ENCODE measurements at regions not wholly inside any gene's neighbourhood (a gene's known extent, or its start where the extent isn't known, plus 50 kb on each side); places are given as distances from the start of the nearest gene placed in this dataset.

GRCh38 chr3:6418485-6418884 is 442.4 kb upstream of the GRM7 start:
- no peaks in the 10 kb centered on the region for H3K9me1 ChIP-seq (replicated peaks; ENCODE audit: control insufficient read depth, extremely low read depth, insufficient read depth, low read length)
- no peak overlapping the region for H3K4me3 ChIP-seq (replicated peaks in 1 of 3; ENCODE audit: insufficient read depth in 1 of 3, low read depth in 1 of 3, low read length in 3 of 3)
- intact Hi-C loops (cut with micrococcal nuclease), result no loop called here
- CTCF ChIA-PET, result no interaction called here
- no peaks in the 10 kb centered on the region for H3K79me2 ChIP-seq (ENCODE audit: control insufficient read depth, insufficient read depth, low read length)
- DNase-seq (ENCODE audit: low read depth, low spot score) (no peak), FAIRE-seq (no peak)
- no peak overlapping the region for H2AFZ ChIP-seq (ENCODE audit: low read depth, low read length)
- TF ChIP-seq POLR2AphosphoS5 (IDR thresholded peaks at IDR 0.05; ENCODE audit: insufficient read depth, low read depth, low read length) (no peak), FOS (IDR thresholded peaks at IDR 0.05; ENCODE audit: borderline replicate concordance, insufficient read depth, low read length) (no peak), POLR2A (IDR thresholded peaks at IDR 0.05; ENCODE audit: low read depth, low read length) (no peak), JUN (IDR thresholded peaks at IDR 0.05; ENCODE audit: borderline replicate concordance, insufficient read depth, insufficient read length, low read depth) (no peak), GATA2 (IDR thresholded peaks at IDR 0.05; ENCODE audit: insufficient read depth, insufficient read length, low read depth, low read length) (no peak), EZH2 (IDR thresholded peaks at IDR 0.05; ENCODE audit: borderline replicate concordance, low read depth, low read length, severe bottlenecking) (no peak), MYC (IDR thresholded peaks at IDR 0.05; ENCODE audit: low read depth, low read length) (no peak), CTCF (IDR thresholded peaks at IDR 0.05; ENCODE audit: extremely low read depth in 1 of 2, insufficient read depth in 1 of 2, low read depth in 1 of 2, low read length in 2 of 2) (no peak)
- TF ChIP-seq, protein P1, sequence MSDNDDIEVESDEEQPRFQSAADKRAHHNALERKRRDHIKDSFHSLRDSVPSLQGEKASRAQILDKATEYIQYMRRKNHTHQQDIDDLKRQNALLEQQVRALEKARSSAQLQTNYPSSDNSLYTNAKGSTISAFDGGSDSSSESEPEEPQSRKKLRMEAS (IDR thresholded peaks at IDR 0.05; ENCODE audit: insufficient read depth, insufficient read length), result no peak
- H3K9ac ChIP-seq (replicated peaks; ENCODE audit: extremely low read depth, insufficient read depth, low read length), result no peak overlapping the region
- no peaks in the 10 kb centered on the region for H3K36me3 ChIP-seq (ENCODE audit: control insufficient read depth in 2 of 2, extremely low read depth in 1 of 2, insufficient read depth in 2 of 2, low read length in 2 of 2)
- no peaks in the 10 kb centered on the region for H3K4me1 ChIP-seq (ENCODE audit: control insufficient read depth, extremely low read depth, insufficient read depth, low read length)
- H3K4me2 ChIP-seq (ENCODE audit: insufficient read depth, low read length), result no peak overlapping the region
- BruUV-seq (replicated peaks), result no TSS peak
- H3K27ac ChIP-seq (ENCODE audit: insufficient read depth, low read depth, low read length), result no peak overlapping the region
- H3K27me3 ChIP-seq (ENCODE audit: control insufficient read depth in 2 of 2, insufficient read depth in 2 of 2, low read length in 2 of 2), result no peaks in the 10 kb centered on the region
- POLR2A ChIA-PET, result no interaction called here
- dilution Hi-C loops (cut with MboI; ENCODE audit: extremely low pct_ligation_motif_present, low sequenced_read_pairs), result no loop called here
- H3K9me3 ChIP-seq (replicated peaks; ENCODE audit: control insufficient read depth, insufficient read depth, low read length), result peaks cover 1% of the 10 kb centered on the region
- H4K20me1 ChIP-seq (replicated peaks; ENCODE audit: control insufficient read depth, extremely low read depth, insufficient read depth, low read length), result no peaks in the 10 kb centered on the region

Measured in endothelial cell of umbilical vein (primary cell).